Activated T-cell treated with anti-CD3 and anti-CD28 coated beads, Interleukin-2, amount 50 U/mL, for 1 hour (primary cell): ENCODE measurements at regions not wholly inside any gene's neighbourhood (a gene's known extent, or its start where the extent isn't known, plus 50 kb on each side); places are given as distances from the start of the nearest gene placed in this dataset.
"Not testable (repeated sequence)": the region's sequence is repeated elsewhere in the genome, so short reads cannot be mapped to it uniquely, and the experiment has no call there.

ENCODE experiments used
- DNase-seq: peaks from one replicate; pipeline ENCODE4 v3.0.0-alpha.2; 2020

- DNase-seq, result no peak
These were observed 113.9 kb downstream of the SNRPN start for GRCh38 chr15:25068696-25069095.

GRCh38 chr15:25070353-25070963, 115.7 kb downstream of the SNRPN start:
- DNase-seq, result no peak

- DNase-seq, result no peak
These were observed 118.2 kb downstream of the SNRPN start for GRCh38 chr15:25072857-25073476.

GRCh38 chr15:25087137-25087536, 132.3 kb downstream of the SNRPN start:
- DNase-seq, result no peak

- DNase-seq, result no peak
These were observed 133.5 kb downstream of the SNRPN start for GRCh38 chr15:25088261-25088790.

GRCh38 chr15:25089577-25089976, 134.8 kb downstream of the SNRPN start:
- no peak for DNase-seq

- DNase-seq, result no peak
These were observed 135.4 kb downstream of the SNRPN start for GRCh38 chr15:25090073-25090733.

- DNase-seq, result no peak
These were observed 136.8 kb downstream of the SNRPN start for GRCh38 chr15:25091421-25092158.

GRCh38 chr15:25092661-25093060, 137.9 kb downstream of the SNRPN start:
- no peak for DNase-seq

GRCh38 chr15:25093455-25094029, 138.8 kb downstream of the SNRPN start:
- no peak for DNase-seq

- no peak for DNase-seq
These were observed 139.3 kb downstream of the SNRPN start for GRCh38 chr15:25094066-25094465.

- no peak for DNase-seq
These were observed 139.7 kb downstream of the SNRPN start for GRCh38 chr15:25094519-25094918.

GRCh38 chr15:25095179-25095578, 140.4 kb downstream of the SNRPN start:
- DNase-seq, result no peak

GRCh38 chr15:25099966-25100365, 145.2 kb downstream of the SNRPN start:
- not testable (repeated sequence) for DNase-seq

- DNase-seq, result no peak
These were observed 151.4 kb downstream of the SNRPN start for GRCh38 chr15:25106209-25106608.

- DNase-seq, result no peak
These were observed 179.0 kb downstream of the SNRPN start for GRCh38 chr15:25133804-25134203.

GRCh38 chr15:25134546-25134945, 179.8 kb downstream of the SNRPN start:
- DNase-seq, result no peak

GRCh38 chr15:25136119-25136518, 181.3 kb downstream of the SNRPN start:
- DNase-seq, result no peak

- no peak for DNase-seq
These were observed 182.2 kb downstream of the SNRPN start for GRCh38 chr15:25137013-25137412.

GRCh38 chr15:25169318-25169717, 214.5 kb downstream of the SNRPN start:
- DNase-seq, result no peak

GRCh38 chr15:25170113-25170731, 215.4 kb downstream of the SNRPN start:
- peak; percentile 8 for DNase-seq

GRCh38 chr15:25170781-25171110, 216.0 kb downstream of the SNRPN start:
- peak; percentile 2 for DNase-seq
